ENCODE measurements at regions not wholly inside any gene's neighbourhood (a gene's known extent, or its start where the extent isn't known, plus 50 kb on each side); places are given as distances from the start of the nearest gene placed in this dataset.

- 0 out of 2 replicates have a peak overlapping the region, but pooled peaks have one; percentile 24 for H2AFZ ChIP-seq (ENCODE audit: low read length)
- CTCF ChIA-PET (ENCODE audit: partially characterized antibody) = interaction anchor here (1.2 to 1.4 kb wide), 2 partner anchors 12 to 15 kb away, joined by 4 read pairs; no protein-coding TSS in a partner anchor
- TF ChIP-seq BRCA1 (IDR thresholded peaks at IDR 0.05; ENCODE audit: low read depth, low read length) (no peak), SRF (IDR thresholded peaks at IDR 0.05; ENCODE audit: low read depth, low read length) (no peak), RNF2 (IDR thresholded peaks at IDR 0.05; ENCODE audit: borderline replicate concordance, low read depth, low read length, missing control alignments, poor library complexity, severe bottlenecking) (no peak), RFX5 (IDR thresholded peaks at IDR 0.05; ENCODE audit: borderline replicate concordance, low read depth, low read length) (no peak), BCL11A (IDR thresholded peaks at IDR 0.05; ENCODE audit: low read depth in 2 of 2, low read length in 2 of 2) (no peak), HDAC6 (IDR thresholded peaks at IDR 0.05; ENCODE audit: low read depth, low read length) (no peak), ATF2 (IDR thresholded peaks at IDR 0.05; ENCODE audit: low read length) (no peak), CHD1 (IDR thresholded peaks at IDR 0.05; ENCODE audit: low read depth, low read length) (no peak), CBX8 (IDR thresholded peaks at IDR 0.05; ENCODE audit: borderline replicate concordance, low read depth, low read length) (no peak), HDAC2 (IDR thresholded peaks at IDR 0.05; ENCODE audit: borderline replicate concordance in 1 of 2, low read depth in 2 of 2, low read length in 2 of 2) (no peak), EGR1 (IDR thresholded peaks at IDR 0.05; ENCODE audit: borderline replicate concordance, low read depth, low read length) (no peak), CEBPB (IDR thresholded peaks at IDR 0.05; ENCODE audit: low read depth, low read length) (no peak)
These were observed 110.0 kb downstream of the ARF6 start for GRCh38 chr14:50002926-50003212.

More at GRCh38 chr14:50002926-50003212, 110.0 kb downstream of the ARF6 start:
- Histone ChIP-seq H3K14ac (ENCODE audit: insufficient read length) (no peak overlapping the region), H3K56ac (replicated peaks; ENCODE audit: insufficient read length, low read depth, low read length) (no peak overlapping the region), H2BK120ac (replicated peaks; ENCODE audit: low read depth, low read length) (no peak overlapping the region), H3K27ac (ENCODE audit: low read depth, low read length) (no peak overlapping the region), H3K27me3 (replicated peaks in 1 of 4; ENCODE audit: control insufficient read depth in 3 of 4, extremely low read depth in 1 of 4, insufficient read depth in 3 of 4, low read length in 3 of 4) (peaks cover 0 to 25% (median 17%) of the 10 kb centered on the region in 4 experiments; a peak in 6 of 7 replicates), H4K5ac (ENCODE audit: insufficient read length, low read depth, low read length) (no peak overlapping the region), H2BK12ac (ENCODE audit: low read depth, low read length) (no peak overlapping the region), H3K4ac (replicated peaks; ENCODE audit: insufficient read length, low read depth, low read length) (peak overlapping the region; percentile 64), H3K4me2 (ENCODE audit: insufficient read depth in 1 of 2, low read depth in 2 of 2, low read length in 2 of 2) (peak overlapping the region; percentile 58 to 72), H3K4me1 (replicated peaks in 1 of 4; ENCODE audit: control insufficient read depth in 3 of 4, insufficient read depth in 4 of 4, low read length in 3 of 4) (peaks cover 12 to 23% (median 18%) of the 10 kb centered on the region in 4 experiments; a peak in 5 of 7 replicates), H4K91ac (replicated peaks; ENCODE audit: insufficient read length, low read length) (peak overlapping the region; percentile 17), H2BK15ac (ENCODE audit: low read length) (no peak overlapping the region), H3K23me2 (ENCODE audit: low read depth, low read length) (peaks cover 4% of the 10 kb centered on the region; the same call in 1 of the 2 replicates), H3K79me1 (ENCODE audit: low read depth, low read length) (no peaks in the 10 kb centered on the region), H3K9me3 (ENCODE audit: insufficient read depth in 2 of 2, low read depth in 1 of 2, low read length in 1 of 2) (no peaks in the 10 kb centered on the region), H3K23ac (ENCODE audit: insufficient read length) (no peak overlapping the region), H3K9ac (replicated peaks in 1 of 4; ENCODE audit: extremely low read depth in 1 of 4, low read depth in 3 of 4, low read length in 3 of 4) (no peak overlapping the region), H2BK5ac (ENCODE audit: low read depth, low read length) (no peak overlapping the region), H2AK5ac (ENCODE audit: low read depth, low read length) (no peak overlapping the region), H4K20me1 (replicated peaks in 1 of 2; ENCODE audit: control insufficient read depth in 1 of 2, insufficient read depth in 2 of 2, low read length in 2 of 2) (no peaks in the 10 kb centered on the region), H3K79me2 (ENCODE audit: control insufficient read depth in 1 of 2, insufficient read depth in 2 of 2, low read length in 2 of 2) (no peaks in the 10 kb centered on the region), H3K18ac (ENCODE audit: extremely low read depth, low read length) (no peak overlapping the region), H4K8ac (ENCODE audit: extremely low read depth, insufficient read depth, low read length) (no peak overlapping the region; the same call in 1 of the 2 replicates), H2BK20ac (ENCODE audit: low read length) (no peak overlapping the region), H3K36me3 (ENCODE audit: control insufficient read depth in 2 of 4, insufficient read depth in 4 of 4, low read length in 3 of 4) (no peaks in the 10 kb centered on the region), H3K4me3 (ENCODE audit: extremely low read depth in 1 of 4, insufficient read depth in 2 of 4, low read depth in 3 of 4, low read length in 4 of 4) (peak overlapping the region in 3 of 4 experiments; percentile 38 to 61 (median 39); a peak in 7 of 8 replicates)
- FAIRE-seq (no peak), DNase-seq (ENCODE audit: low read depth in 1 of 2, low spot score in 2 of 2) (no peak)
- WGBS, 2 experiments (ENCODE audit: extremely low coverage in 1 of 2, insufficient coverage in 1 of 2, insufficient read length in 1 of 2, insufficient replicate concordance in 2 of 2, low coverage in 1 of 2, low lambda C conversion rate in 2 of 2, missing lambda C conversion rate in 1 of 2) = 51% methylated on average over 7 of the region's 7 CpGs; no CpG with 5 or more reads in 1 of the 2 experiments
- POLR2A ChIA-PET (ENCODE audit: partially characterized antibody) = no interaction called here

Data from H1 (cell line).